ENCODE measurements at regions not wholly inside any gene's neighbourhood (a gene's known extent, or its start where the extent isn't known, plus 50 kb on each side); places are given as distances from the start of the nearest gene placed in this dataset.

GRCh38 chr11:69400140-69400539 is 81.3 kb upstream of the LINC01488 start:
- DNase-seq (ENCODE audit: low read depth in 4 of 6, low spot score in 6 of 6): no peak
- 89% methylated on average over 1 of the region's 2 CpGs for WGBS (ENCODE audit: insufficient coverage)
- H3K27me3 ChIP-seq (ENCODE audit: control insufficient read depth, insufficient read depth, low read length): no peaks in the 10 kb centered on the region

GRCh38 chr11:69400771-69401590 is 80.5 kb upstream of the LINC01488 start:
- Histone ChIP-seq H3K9me3 (ENCODE audit: control insufficient read depth, insufficient read depth, low read length) (no peaks in the 10 kb centered on the region), H3K27me3 (ENCODE audit: control insufficient read depth, insufficient read depth, low read length) (no peaks in the 10 kb centered on the region), H3K36me3 (ENCODE audit: control insufficient read depth, insufficient read depth, low read length) (no peaks in the 10 kb centered on the region), H3K4me3 (ENCODE audit: low read depth, low read length) (no peak overlapping the region), H3K27ac (ENCODE audit: low read depth, low read length) (no peak overlapping the region), H3K4me1 (ENCODE audit: control insufficient read depth, insufficient read depth, low read length) (peaks cover 15% of the 10 kb centered on the region)
- WGBS (ENCODE audit: insufficient coverage): 85% methylated on average over 22 of the region's 22 CpGs
- no peak for DNase-seq (ENCODE audit: low read depth in 4 of 6, low spot score in 6 of 6)

More at GRCh38 chr11:69400140-69400539, 81.3 kb upstream of the LINC01488 start:
- no peak overlapping the region for H3K27ac ChIP-seq (ENCODE audit: low read depth, low read length)
- peaks cover 23% of the 10 kb centered on the region for H3K4me1 ChIP-seq (ENCODE audit: control insufficient read depth, insufficient read depth, low read length)
- no peaks in the 10 kb centered on the region for H3K9me3 ChIP-seq (ENCODE audit: control insufficient read depth, insufficient read depth, low read length)
- H3K4me3 ChIP-seq (ENCODE audit: low read depth, low read length): no peak overlapping the region
- H3K36me3 ChIP-seq (ENCODE audit: control insufficient read depth, insufficient read depth, low read length): no peaks in the 10 kb centered on the region

GRCh38 chr11:69401715-69402114 is 79.7 kb upstream of the LINC01488 start:
- H3K4me3 ChIP-seq (ENCODE audit: low read depth, low read length): no peak overlapping the region
- WGBS (ENCODE audit: insufficient coverage): no CpG with 5 or more reads among the region's 5 CpGs

GRCh38 chr11:69402251-69402887 is 79.1 kb upstream of the LINC01488 start:
- no peak overlapping the region for H3K4me3 ChIP-seq (ENCODE audit: low read depth, low read length)
- no peaks in the 10 kb centered on the region for H3K9me3 ChIP-seq (ENCODE audit: control insufficient read depth, insufficient read depth, low read length)
- DNase-seq (ENCODE audit: low read depth in 4 of 6, low spot score in 6 of 6): no peak
- no peak overlapping the region for H3K27ac ChIP-seq (ENCODE audit: low read depth, low read length)
- H3K36me3 ChIP-seq (ENCODE audit: control insufficient read depth, insufficient read depth, low read length): no peaks in the 10 kb centered on the region
- no peaks in the 10 kb centered on the region for H3K27me3 ChIP-seq (ENCODE audit: control insufficient read depth, insufficient read depth, low read length)
- H3K4me1 ChIP-seq (ENCODE audit: control insufficient read depth, insufficient read depth, low read length): peaks cover 15% of the 10 kb centered on the region
- 0% methylated on average over 1 of the region's 4 CpGs for WGBS (ENCODE audit: insufficient coverage)

More at GRCh38 chr11:69401715-69402114, 79.7 kb upstream of the LINC01488 start:
- H3K27me3 ChIP-seq (ENCODE audit: control insufficient read depth, insufficient read depth, low read length): no peaks in the 10 kb centered on the region
- DNase-seq (ENCODE audit: low read depth in 4 of 6, low spot score in 6 of 6): no peak
- no peaks in the 10 kb centered on the region for H3K9me3 ChIP-seq (ENCODE audit: control insufficient read depth, insufficient read depth, low read length)
- H3K4me1 ChIP-seq (ENCODE audit: control insufficient read depth, insufficient read depth, low read length): peaks cover 15% of the 10 kb centered on the region
- H3K27ac ChIP-seq (ENCODE audit: low read depth, low read length): no peak overlapping the region
- no peaks in the 10 kb centered on the region for H3K36me3 ChIP-seq (ENCODE audit: control insufficient read depth, insufficient read depth, low read length)

- H3K4me1 ChIP-seq (ENCODE audit: control insufficient read depth, insufficient read depth, low read length): peaks cover 9% of the 10 kb centered on the region
Measured at GRCh38 chr11:69403556-69404215, 77.8 kb upstream of the LINC01488 start.

GRCh38 chr11:69406060-69406459 is 75.4 kb upstream of the LINC01488 start:
- H3K4me3 ChIP-seq (ENCODE audit: low read depth, low read length): no peak overlapping the region
- H3K4me1 ChIP-seq (ENCODE audit: control insufficient read depth, insufficient read depth, low read length): no peaks in the 10 kb centered on the region
- H3K9me3 ChIP-seq (ENCODE audit: control insufficient read depth, insufficient read depth, low read length): no peaks in the 10 kb centered on the region
- H3K36me3 ChIP-seq (ENCODE audit: control insufficient read depth, insufficient read depth, low read length): no peaks in the 10 kb centered on the region
- H3K27me3 ChIP-seq (ENCODE audit: control insufficient read depth, insufficient read depth, low read length): no peaks in the 10 kb centered on the region
- WGBS (ENCODE audit: insufficient coverage): no CpG with 5 or more reads among the region's 3 CpGs
- no peak overlapping the region for H3K27ac ChIP-seq (ENCODE audit: low read depth, low read length)
- no peak for DNase-seq (ENCODE audit: low read depth in 4 of 6, low spot score in 6 of 6)

More at GRCh38 chr11:69403556-69404215, 77.8 kb upstream of the LINC01488 start:
- Histone ChIP-seq H3K27ac (ENCODE audit: low read depth, low read length) (no peak overlapping the region), H3K9me3 (ENCODE audit: control insufficient read depth, insufficient read depth, low read length) (no peaks in the 10 kb centered on the region), H3K27me3 (ENCODE audit: control insufficient read depth, insufficient read depth, low read length) (no peaks in the 10 kb centered on the region), H3K4me3 (ENCODE audit: low read depth, low read length) (no peak overlapping the region), H3K36me3 (ENCODE audit: control insufficient read depth, insufficient read depth, low read length) (no peaks in the 10 kb centered on the region)
- 91% methylated on average over 8 of the region's 8 CpGs for WGBS (ENCODE audit: insufficient coverage)
- no peak for DNase-seq (ENCODE audit: low read depth in 4 of 6, low spot score in 6 of 6)

- no peak for DNase-seq (ENCODE audit: low read depth in 4 of 6, low spot score in 6 of 6)
- Histone ChIP-seq H3K4me3 (ENCODE audit: low read depth, low read length) (no peak overlapping the region), H3K27ac (ENCODE audit: low read depth, low read length) (no peak overlapping the region), H3K27me3 (ENCODE audit: control insufficient read depth, insufficient read depth, low read length) (no peaks in the 10 kb centered on the region), H3K36me3 (ENCODE audit: control insufficient read depth, insufficient read depth, low read length) (no peaks in the 10 kb centered on the region), H3K4me1 (ENCODE audit: control insufficient read depth, insufficient read depth, low read length) (peaks cover 5% of the 10 kb centered on the region), H3K9me3 (ENCODE audit: control insufficient read depth, insufficient read depth, low read length) (no peaks in the 10 kb centered on the region)
- 91% methylated on average over 8 of the region's 13 CpGs for WGBS (ENCODE audit: insufficient coverage)
Measured at GRCh38 chr11:69409812-69410645, 71.4 kb upstream of the LINC01488 start.

GRCh38 chr11:69411257-69411924 is 70.1 kb upstream of the LINC01488 start:
- no peak for DNase-seq (ENCODE audit: low read depth in 4 of 6, low spot score in 6 of 6)
- Histone ChIP-seq H3K27me3 (ENCODE audit: control insufficient read depth, insufficient read depth, low read length) (peaks cover 2% of the 10 kb centered on the region), H3K4me1 (ENCODE audit: control insufficient read depth, insufficient read depth, low read length) (peaks cover 19% of the 10 kb centered on the region), H3K27ac (ENCODE audit: low read depth, low read length) (no peak overlapping the region), H3K4me3 (ENCODE audit: low read depth, low read length) (no peak overlapping the region), H3K36me3 (ENCODE audit: control insufficient read depth, insufficient read depth, low read length) (no peaks in the 10 kb centered on the region), H3K9me3 (ENCODE audit: control insufficient read depth, insufficient read depth, low read length) (no peaks in the 10 kb centered on the region)
- 80% methylated on average over 3 of the region's 8 CpGs for WGBS (ENCODE audit: insufficient coverage)
